HG02623 (cell line): ENCODE measurements at regions not wholly inside any gene's neighbourhood (a gene's known extent, or its start where the extent isn't known, plus 50 kb on each side); places are given as distances from the start of the nearest gene placed in this dataset.

Source experiments
- ATAC-seq: cut with Tn5 transposase; IDR thresholded peaks from one replicate; pipeline ENCODE4 v1.9.1; 2021; ENCODE audit warnings: moderate library complexity; ENCODE audit not compliant: unreplicated experiment

- ATAC-seq, result no peak
These were observed 247.9 kb upstream of the PCDH15 start for GRCh38 chr10:55048830-55049498.

GRCh38 chr10:55043540-55043939 lies 242.5 kb upstream of the PCDH15 start:
- ATAC-seq, result no peak

DNA sequence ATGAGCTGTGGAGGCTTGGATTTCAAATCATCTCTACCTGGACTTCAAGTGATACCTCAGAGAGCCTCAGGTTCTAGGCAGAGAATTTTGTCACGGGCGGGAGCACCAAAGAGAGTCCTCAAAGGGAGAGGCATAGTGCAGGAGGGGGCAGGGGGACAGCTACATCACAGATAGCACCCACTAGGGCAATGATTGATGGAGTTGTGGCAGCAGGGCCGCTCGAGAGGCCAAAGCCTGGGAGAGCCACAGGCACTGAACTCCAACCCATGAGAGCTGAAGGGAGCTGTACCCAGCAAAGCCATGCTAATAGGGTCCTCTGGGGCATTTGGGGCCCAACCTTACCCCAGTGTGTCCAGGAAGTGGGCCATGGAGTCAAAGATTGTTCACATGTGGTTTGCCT lies 232.0 kb upstream of the PCDH15 start:
- ATAC-seq, result no peak

DNA sequence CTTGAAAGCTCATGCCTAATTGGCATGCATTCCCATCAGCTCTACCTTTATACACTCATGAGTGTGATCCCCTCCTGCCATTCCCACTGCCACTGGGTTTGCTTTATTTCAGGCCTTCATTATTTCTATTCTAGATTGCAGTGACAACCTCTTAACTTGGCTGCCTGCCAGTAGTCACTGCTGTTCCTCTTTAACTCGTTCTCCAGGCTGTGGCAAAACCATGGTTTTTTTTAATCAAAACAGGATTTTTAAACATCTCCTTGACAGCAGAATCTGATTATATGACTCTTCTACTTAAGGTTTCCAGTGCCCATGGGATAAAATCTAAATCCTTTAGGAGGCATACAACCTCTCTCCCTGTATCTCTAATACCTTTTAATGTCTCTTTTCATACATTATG lies 223.7 kb upstream of the PCDH15 start:
- ATAC-seq, result no peak

GRCh38 chr10:55019439-55019838 lies 218.4 kb upstream of the PCDH15 start:
- no peak for ATAC-seq

DNA sequence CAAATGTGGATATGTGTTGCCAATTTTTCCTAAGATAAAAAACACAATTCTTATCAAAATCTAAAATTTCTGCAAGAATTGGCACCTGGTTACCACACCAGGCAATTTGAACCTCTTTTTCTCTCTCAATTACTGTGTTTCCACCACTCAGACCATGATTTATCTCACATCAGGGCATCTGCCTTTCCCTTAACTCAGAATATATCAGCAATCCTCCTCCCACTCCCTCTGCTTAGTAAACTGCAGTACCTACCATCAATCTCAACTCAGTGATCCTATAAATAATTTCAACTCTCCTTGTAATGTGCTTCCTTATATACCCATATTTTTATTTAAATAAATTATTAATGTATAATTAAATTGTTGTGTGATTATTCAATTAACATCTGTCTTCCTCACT lies 212.3 kb upstream of the PCDH15 start:
- no peak for ATAC-seq

DNA sequence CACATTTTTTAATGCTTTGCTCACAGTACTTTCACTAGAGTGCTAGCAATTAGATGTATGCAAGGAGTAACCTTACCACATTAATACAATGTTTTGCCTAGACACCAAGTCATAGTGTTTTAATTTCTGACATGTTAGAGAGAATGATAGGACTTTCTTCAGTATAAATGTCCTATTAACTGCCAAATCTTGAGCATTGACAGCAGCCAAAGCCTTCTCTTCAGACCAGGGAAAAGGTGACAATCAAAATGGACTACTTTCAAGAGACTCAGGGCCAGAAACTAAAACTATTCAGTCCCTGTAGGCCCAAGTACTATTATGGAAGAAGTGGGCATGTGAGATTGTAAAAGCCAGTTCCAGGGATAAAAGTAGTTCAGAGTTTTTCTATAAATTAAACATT lies 201.4 kb upstream of the PCDH15 start:
- ATAC-seq, result no peak

GRCh38 chr10:55001422-55001821 lies 200.4 kb upstream of the PCDH15 start:
- ATAC-seq, result no peak

GRCh38 chr10:54993148-54993547 lies 192.1 kb upstream of the PCDH15 start:
- no peak for ATAC-seq

DNA sequence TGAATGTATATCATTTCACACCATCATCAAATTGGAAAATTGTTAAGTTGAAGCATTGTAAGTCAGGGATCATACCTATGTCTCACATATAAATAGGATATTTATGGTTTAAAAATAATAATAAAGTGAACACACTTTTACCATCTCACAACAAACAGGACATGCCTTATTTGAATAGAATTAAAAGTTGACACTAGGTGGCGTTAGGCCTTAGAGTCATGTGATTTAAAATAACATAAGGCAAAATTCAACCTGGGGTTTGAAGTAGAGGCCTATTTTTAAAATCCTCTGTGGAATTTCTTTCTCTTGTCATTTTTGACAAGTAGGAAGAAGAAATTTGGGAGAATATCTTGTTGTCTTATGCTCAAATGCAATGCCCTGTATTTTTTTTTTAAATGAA lies 184.7 kb upstream of the PCDH15 start:
- ATAC-seq, result no peak

DNA sequence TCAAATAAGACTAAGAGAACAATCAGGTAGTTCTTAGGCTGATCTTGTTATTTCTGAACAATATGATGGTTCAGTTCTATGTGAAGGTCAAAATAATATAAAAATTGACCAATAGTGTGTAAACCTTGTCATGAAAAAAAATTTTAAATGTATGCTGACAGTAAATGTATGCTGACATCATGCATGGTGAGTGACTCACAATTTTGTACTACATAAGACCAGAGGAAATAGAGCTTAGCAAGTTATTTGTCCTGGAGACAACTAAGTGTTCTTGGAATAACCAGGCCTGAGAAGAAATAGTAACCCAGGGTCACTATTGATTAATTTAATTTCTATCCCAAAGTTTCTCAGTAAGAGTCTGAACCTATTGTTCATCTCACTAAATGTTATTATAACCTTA lies 182.2 kb upstream of the PCDH15 start:
- no peak for ATAC-seq

DNA sequence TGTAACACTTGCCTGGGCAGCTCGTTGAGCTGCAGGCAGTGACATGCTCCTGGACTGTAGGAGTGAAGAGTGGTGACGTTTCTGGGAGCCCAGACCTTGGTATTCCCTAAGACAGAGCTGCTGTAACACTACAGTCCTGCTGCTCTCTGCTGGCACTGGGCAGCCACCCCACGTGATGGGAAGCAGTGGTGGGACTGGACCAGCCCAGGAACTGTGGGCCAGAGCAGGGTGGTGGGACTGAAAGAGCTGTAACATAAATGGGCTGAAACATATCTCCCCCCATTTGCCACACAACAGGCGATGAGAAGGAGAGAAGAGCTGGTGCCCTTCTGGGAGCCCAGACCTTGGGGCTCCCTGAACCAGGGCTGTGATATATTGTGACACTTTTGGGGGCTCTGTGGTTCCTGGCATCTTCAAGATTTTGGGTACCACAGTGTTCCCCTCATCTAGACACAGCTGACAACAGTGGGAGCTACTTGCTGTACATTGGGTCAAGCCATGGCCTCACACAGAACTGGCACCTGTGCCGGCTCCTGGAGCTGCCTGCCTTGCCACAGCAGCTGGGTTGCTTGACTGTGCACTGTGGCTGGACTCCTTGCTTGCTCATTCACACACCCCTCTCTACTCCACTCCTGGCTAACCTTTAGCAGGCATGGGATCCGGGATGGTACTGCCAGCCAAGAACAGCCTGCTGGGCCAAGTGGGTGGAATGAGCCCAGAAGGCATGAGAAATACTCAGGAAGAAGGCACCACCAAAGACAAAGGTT lies 161.3 kb upstream of the PCDH15 start:
- no peak for ATAC-seq

DNA sequence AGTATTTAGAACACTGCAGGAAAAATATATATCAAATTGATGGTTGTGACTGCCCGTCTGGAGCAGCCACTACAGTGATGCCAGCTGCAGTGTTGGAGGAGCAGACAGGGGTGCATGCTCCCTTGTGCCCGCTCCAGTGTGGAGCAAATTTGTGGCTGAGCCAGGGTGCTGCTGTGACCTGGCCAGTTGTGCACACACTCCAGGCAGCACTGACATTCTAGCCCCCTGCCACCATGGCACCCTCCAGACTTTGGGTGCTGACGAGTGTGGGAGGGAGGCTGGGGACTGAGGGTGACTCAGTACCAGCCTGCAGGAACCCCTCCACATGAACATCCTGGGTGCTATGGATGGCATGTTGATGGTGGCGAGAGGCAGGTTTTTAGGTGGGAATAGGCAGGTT lies 160.0 kb upstream of the PCDH15 start:
- ATAC-seq, result no peak

DNA sequence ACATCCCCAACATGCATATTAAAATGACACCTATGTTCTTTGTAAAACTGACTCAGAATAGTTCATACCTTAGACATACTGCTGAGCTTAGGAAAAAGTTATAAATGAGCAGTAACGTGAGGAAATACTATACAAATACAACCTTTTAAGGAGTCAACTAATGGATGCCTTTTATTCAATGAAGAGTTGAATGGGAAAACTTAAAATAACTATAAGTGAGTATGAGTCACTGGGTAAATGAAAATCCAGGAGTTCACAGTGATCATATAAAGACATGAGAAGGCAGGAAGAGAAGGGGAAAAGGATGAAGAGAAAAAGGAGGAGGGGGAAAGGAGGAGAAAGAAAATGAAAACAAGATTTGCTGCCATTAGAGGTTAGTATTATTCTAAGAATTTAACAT lies 157.8 kb upstream of the PCDH15 start:
- no peak for ATAC-seq

- ATAC-seq, result no peak
These were observed 146.6 kb upstream of the PCDH15 start for GRCh38 chr10:54947605-54948004.

DNA sequence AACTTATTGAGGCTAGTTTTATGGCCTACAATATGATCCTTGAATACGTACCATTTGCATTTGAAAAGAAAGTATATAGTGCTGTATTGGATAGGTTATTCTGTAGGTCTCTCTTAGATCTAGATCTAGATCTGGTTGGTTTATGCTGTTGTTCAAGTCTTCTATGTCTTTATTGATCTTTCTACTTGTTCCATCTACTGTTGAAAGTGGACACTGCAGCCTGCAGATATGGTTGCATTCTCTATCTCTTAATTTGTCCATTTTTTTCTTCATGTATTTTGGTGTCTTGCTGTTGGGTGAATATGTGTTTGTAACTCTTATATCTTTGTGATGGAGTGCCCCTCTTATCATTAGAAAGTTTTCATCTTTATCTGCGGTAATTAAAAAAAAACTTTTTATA lies 139.4 kb upstream of the PCDH15 start:
- ATAC-seq, result no peak

DNA sequence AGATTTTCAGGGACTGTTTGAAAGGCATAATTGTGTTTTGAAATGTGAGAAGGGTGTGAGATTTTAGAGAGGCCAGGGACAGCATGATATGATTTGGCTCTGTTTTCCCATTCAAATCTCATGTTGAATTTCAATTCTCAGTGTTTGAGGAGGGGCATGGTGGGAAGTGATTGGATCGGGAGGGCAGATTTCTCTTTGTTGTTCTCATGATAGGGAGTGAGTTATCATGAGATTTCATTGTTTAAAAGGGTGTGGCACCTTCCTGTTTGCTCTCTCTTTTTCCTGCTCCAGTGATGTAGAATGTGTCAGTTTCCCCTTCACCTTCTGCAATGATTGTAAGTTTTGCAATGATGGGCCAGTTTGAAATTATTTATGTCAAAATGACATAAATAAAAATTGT lies 113.0 kb upstream of the PCDH15 start:
- no peak for ATAC-seq

DNA sequence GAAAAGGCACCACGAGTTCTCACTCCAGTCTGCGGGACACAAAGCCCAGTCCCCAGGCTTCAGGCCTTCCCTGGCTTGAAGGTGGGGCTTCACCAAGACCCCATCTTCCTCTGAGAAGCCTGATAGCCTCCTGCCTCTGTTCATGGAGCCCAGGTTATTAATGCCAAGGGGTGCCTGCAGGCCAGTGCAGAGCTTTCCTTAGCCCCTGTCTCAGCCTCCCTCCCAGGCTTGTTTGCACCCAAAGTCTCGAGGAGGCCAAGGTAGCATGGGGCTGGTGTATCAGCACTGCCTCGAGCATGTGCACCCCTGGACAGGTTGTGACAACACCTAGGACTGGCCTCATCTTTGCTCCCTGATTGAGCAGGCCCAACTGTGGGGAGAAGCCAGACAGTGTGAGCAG lies 108.1 kb upstream of the PCDH15 start:
- no peak for ATAC-seq

DNA sequence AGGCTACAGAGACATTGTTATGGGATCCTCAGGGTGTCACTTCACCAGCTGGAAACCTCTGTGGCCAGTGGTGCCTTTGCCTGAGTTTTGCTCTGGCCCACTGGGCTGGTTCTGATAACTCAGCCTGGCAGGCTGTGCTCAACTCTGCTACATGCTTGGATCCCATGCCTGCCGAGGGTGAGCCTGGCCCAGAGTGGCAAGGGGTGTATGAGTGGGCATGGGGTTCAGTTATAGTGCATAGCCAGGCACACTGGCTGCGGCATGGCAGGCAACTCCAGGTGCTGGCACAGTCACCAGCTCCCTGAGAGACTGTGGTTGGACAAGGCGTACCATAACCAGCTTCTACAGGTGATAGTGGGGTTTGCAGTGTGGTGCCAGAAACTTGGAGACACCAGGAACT lies 107.0 kb upstream of the PCDH15 start:
- no peak for ATAC-seq

- no peak for ATAC-seq
These were observed 105.9 kb upstream of the PCDH15 start for GRCh38 chr10:54906940-54907339.

- no peak for ATAC-seq
These were observed 104.7 kb upstream of the PCDH15 start for GRCh38 chr10:54905578-54906192.

- ATAC-seq, result no peak
These were observed 103.8 kb upstream of the PCDH15 start for GRCh38 chr10:54904833-54905232.
